Right hindlimb (tissue), 1 donor: ENCODE measurements at regions not wholly inside any gene's neighbourhood (a gene's known extent, or its start where the extent isn't known, plus 50 kb on each side); places are given as distances from the start of the nearest gene placed in this dataset.

Experiments
- DNase-seq: peaks from one replicate; pipeline ENCODE4 v3.0.0-alpha.2; 2018

- no peak for DNase-seq
These were observed 523.5 kb upstream of the LRRC4C start for GRCh38 chr11:41982975-41983374.

GRCh38 chr11:41983475-41983874 lies 524.0 kb upstream of the LRRC4C start:
- DNase-seq: no peak

- no peak for DNase-seq
These were observed 524.6 kb upstream of the LRRC4C start for GRCh38 chr11:41984023-41984422.

- no peak for DNase-seq
These were observed 526.3 kb upstream of the LRRC4C start for GRCh38 chr11:41985799-41986198.

GRCh38 chr11:41988951-41989572 lies 529.6 kb upstream of the LRRC4C start:
- DNase-seq: no peak

- no peak for DNase-seq
These were observed 530.5 kb upstream of the LRRC4C start for GRCh38 chr11:41989823-41990380.

GRCh38 chr11:41996533-41996932 lies 537.1 kb upstream of the LRRC4C start:
- no peak for DNase-seq

- DNase-seq: no peak
These were observed 538.5 kb upstream of the LRRC4C start for GRCh38 chr11:41997844-41998401.

GRCh38 chr11:41999066-41999465 lies 539.6 kb upstream of the LRRC4C start:
- no peak for DNase-seq

- no peak for DNase-seq
These were observed 544.3 kb upstream of the LRRC4C start for GRCh38 chr11:42003801-42004200.

- no peak for DNase-seq
These were observed 547.3 kb upstream of the LRRC4C start for GRCh38 chr11:42006766-42007165.

GRCh38 chr11:42012271-42012670 lies 552.8 kb upstream of the LRRC4C start:
- no peak for DNase-seq

GRCh38 chr11:42013656-42014201 lies 554.3 kb upstream of the LRRC4C start:
- DNase-seq: no peak

GRCh38 chr11:42021911-42022310 lies 562.5 kb upstream of the LRRC4C start:
- no peak for DNase-seq

GRCh38 chr11:42023267-42023666 lies 563.8 kb upstream of the LRRC4C start:
- no peak for DNase-seq

GRCh38 chr11:42025121-42025803 lies 565.8 kb upstream of the LRRC4C start:
- DNase-seq: no peak

- DNase-seq: no peak
These were observed 575.4 kb upstream of the LRRC4C start for GRCh38 chr11:42034826-42035225.

- DNase-seq: no peak
These were observed 576.7 kb upstream of the LRRC4C start for GRCh38 chr11:42036201-42036600.

GRCh38 chr11:42043312-42043711 lies 583.9 kb upstream of the LRRC4C start:
- DNase-seq: no peak

GRCh38 chr11:42047637-42048555 lies 588.4 kb upstream of the LRRC4C start:
- DNase-seq: no peak

GRCh38 chr11:42049186-42049585 lies 589.7 kb upstream of the LRRC4C start:
- no peak for DNase-seq

GRCh38 chr11:42049650-42050049 lies 590.2 kb upstream of the LRRC4C start:
- DNase-seq: no peak
